HG03103 (cell line): ENCODE measurements at regions not wholly inside any gene's neighbourhood (a gene's known extent, or its start where the extent isn't known, plus 50 kb on each side); places are given as distances from the start of the nearest gene placed in this dataset.

ENCODE experiments used
- ATAC-seq: cut with Tn5 transposase; IDR thresholded peaks from one replicate; pipeline ENCODE4 v1.9.1; 2021; ENCODE audit warnings: low read depth; ENCODE audit not compliant: unreplicated experiment

- ATAC-seq: no peak
Measured at GRCh38 chr15:61422773-61423172, 193.7 kb upstream of the RORA start.

- ATAC-seq: no peak
Measured at GRCh38 chr15:61421938-61422337, 192.8 kb upstream of the RORA start.

GRCh38 chr15:61421470-61421869 is 192.4 kb upstream of the RORA start:
- no peak for ATAC-seq

- no peak for ATAC-seq
Measured at GRCh38 chr15:61420546-61420945, 191.4 kb upstream of the RORA start.

GRCh38 chr15:61415617-61416120 is 186.6 kb upstream of the RORA start:
- no peak for ATAC-seq

- ATAC-seq: no peak
Measured at GRCh38 chr15:61411902-61412510, 182.9 kb upstream of the RORA start.

GRCh38 chr15:61410662-61411061 is 181.6 kb upstream of the RORA start:
- ATAC-seq: no peak

- no peak for ATAC-seq
Measured at GRCh38 chr15:61404567-61404966, 175.5 kb upstream of the RORA start.

GRCh38 chr15:61403884-61404283 is 174.8 kb upstream of the RORA start:
- ATAC-seq: no peak

GRCh38 chr15:61401903-61402698 is 173.0 kb upstream of the RORA start:
- no peak for ATAC-seq

GRCh38 chr15:61398310-61398709 is 169.2 kb upstream of the RORA start:
- ATAC-seq: no peak

GRCh38 chr15:61396235-61396919 is 167.3 kb upstream of the RORA start:
- no peak for ATAC-seq

- ATAC-seq: no peak
Measured at GRCh38 chr15:61393949-61394348, 164.8 kb upstream of the RORA start.

GRCh38 chr15:61393524-61393923 is 164.4 kb upstream of the RORA start:
- no peak for ATAC-seq

GRCh38 chr15:61390138-61390537 is 161.0 kb upstream of the RORA start:
- no peak for ATAC-seq

GRCh38 chr15:61389334-61390028 is 160.4 kb upstream of the RORA start:
- ATAC-seq: no peak

GRCh38 chr15:61387675-61388074 is 158.6 kb upstream of the RORA start:
- no peak for ATAC-seq

- ATAC-seq: no peak
Measured at GRCh38 chr15:61383421-61383820, 154.3 kb upstream of the RORA start.

- ATAC-seq: no peak
Measured at GRCh38 chr15:61382927-61383326, 153.8 kb upstream of the RORA start.

- ATAC-seq: no peak
Measured at GRCh38 chr15:61381501-61381900, 152.4 kb upstream of the RORA start.

GRCh38 chr15:61380270-61380669 is 151.2 kb upstream of the RORA start:
- no peak for ATAC-seq
